Fibroblast of mammary gland (primary cell): ENCODE measurements at regions not wholly inside any gene's neighbourhood (a gene's known extent, or its start where the extent isn't known, plus 50 kb on each side); places are given as distances from the start of the nearest gene placed in this dataset.
"Not testable (repeated sequence)": the region's sequence is repeated elsewhere in the genome, so short reads cannot be mapped to it uniquely, and the experiment has no call there.

ENCODE experiments used
- DNase-seq: peaks from one replicate; pipeline ENCODE4 v3.0.0-alpha.2; 2010; ENCODE audit warnings: low read depth
- H3K4me3 ChIP-seq: 2 replicates; pipeline ENCODE4 v1.5.1; 2011; ENCODE audit warnings: low read depth, mild to moderate bottlenecking, low read length, moderate library complexity; ENCODE audit not compliant: control insufficient read depth
- TF ChIP-seq, protein P1 (sequence below): conservative IDR thresholded peaks from 2 replicates; pipeline ENCODE4 v1.5.1; 2011; ENCODE audit warnings: low read depth, low read length, inconsistent platforms; ENCODE audit not compliant: control insufficient read depth, insufficient read depth

DNA sequence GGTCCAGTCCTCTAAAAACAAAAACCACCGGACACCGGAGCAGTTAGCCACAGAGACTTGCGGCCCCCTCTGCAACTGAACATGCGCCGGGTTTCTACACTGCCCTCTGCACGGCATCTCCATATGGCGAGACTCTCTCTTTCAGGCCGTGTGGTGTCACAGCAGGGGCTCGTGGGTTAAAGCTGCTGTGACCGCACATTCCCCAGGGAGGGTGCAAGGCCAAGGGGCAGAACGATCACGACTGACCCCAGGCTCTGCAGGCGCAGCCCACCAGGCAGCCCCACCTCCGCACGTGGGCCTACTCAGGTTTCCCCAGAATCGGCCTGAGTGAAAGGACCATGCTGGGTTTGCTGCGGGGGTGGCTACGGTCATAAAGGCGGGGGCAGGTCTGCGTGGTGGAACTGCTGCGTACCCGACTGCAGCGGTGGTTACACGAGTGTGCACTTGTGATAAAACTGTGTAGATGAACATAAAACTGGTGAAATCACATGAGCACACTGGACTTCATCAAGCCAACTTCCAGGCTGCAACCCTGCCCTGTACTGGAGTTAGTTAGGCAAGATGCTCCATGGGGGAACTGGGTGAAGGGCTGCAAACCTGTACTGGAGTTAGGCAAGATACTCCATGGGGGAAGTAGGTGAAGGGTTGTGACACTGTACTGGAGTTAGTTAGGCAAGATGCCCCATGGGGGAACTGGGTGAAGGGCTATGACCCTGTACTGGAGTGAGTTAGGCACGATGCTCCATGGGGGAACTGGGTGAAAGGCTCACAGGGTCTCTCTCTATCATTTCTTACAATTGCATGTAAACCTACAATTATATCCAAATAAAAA lies 81.4 kb upstream of the PPP2R2D start:
- TF ChIP-seq, protein P1, sequence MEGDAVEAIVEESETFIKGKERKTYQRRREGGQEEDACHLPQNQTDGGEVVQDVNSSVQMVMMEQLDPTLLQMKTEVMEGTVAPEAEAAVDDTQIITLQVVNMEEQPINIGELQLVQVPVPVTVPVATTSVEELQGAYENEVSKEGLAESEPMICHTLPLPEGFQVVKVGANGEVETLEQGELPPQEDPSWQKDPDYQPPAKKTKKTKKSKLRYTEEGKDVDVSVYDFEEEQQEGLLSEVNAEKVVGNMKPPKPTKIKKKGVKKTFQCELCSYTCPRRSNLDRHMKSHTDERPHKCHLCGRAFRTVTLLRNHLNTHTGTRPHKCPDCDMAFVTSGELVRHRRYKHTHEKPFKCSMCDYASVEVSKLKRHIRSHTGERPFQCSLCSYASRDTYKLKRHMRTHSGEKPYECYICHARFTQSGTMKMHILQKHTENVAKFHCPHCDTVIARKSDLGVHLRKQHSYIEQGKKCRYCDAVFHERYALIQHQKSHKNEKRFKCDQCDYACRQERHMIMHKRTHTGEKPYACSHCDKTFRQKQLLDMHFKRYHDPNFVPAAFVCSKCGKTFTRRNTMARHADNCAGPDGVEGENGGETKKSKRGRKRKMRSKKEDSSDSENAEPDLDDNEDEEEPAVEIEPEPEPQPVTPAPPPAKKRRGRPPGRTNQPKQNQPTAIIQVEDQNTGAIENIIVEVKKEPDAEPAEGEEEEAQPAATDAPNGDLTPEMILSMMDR = no peak
- H3K4me3 ChIP-seq = no peak overlapping the region
- DNase-seq = no peak

DNA sequence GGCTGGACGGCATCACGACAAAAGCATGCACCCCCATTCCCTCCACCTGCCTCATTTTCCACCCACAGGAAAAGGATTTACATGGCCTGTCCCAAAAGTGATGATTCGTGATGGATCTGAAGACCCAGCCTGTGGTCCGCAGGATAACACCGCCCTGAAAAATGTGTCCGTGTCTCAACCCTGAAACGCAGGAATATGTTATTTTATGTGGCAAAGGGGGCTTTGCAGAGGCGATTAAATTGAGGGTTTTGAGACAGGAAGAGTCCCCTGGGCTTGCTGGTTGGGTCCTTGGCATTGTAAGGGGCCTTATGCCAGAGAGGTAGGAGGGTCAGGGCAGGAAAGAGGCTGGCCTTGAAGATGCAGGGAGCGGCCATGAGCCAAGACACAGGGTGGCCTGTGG lies 80.2 kb upstream of the PPP2R2D start:
- TF ChIP-seq, protein P1 = no peak
- no peak for DNase-seq
- no peak overlapping the region for H3K4me3 ChIP-seq

GRCh38 chr10:131821378-131822012 lies 79.3 kb upstream of the PPP2R2D start:
- no peak overlapping the region for H3K4me3 ChIP-seq
- DNase-seq = no peak
- TF ChIP-seq, protein P1 = no peak

GRCh38 chr10:131822013-131822691 lies 78.7 kb upstream of the PPP2R2D start:
- DNase-seq = no peak
- TF ChIP-seq, protein P1 = no peak
- H3K4me3 ChIP-seq = no peak overlapping the region

DNA sequence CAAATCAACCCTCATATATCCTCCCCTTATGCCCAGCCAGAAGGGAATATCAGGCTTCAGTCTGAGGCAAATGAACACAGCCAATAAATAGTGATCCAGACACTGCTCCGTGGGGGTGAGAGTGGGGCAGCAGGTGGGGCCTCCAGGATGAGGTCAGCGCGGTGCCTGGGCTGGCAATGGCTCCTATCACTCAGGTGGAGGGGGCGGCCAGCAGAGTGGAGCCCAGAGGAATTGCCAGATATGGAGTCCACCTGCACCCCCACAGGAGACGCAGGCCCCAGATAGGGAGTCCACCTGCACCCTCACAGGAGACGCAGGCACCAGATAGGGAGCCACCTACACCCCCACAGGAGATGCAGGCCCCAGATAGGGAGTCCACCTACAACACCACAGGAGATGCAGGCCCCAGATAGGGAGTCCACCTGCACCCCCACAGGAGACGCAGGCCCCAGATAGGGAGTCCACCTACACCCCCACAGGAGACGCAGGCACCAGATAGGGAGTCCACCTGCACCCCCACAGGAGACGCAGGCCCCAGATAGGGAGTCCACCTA lies 78.0 kb upstream of the PPP2R2D start:
- no peak overlapping the region for H3K4me3 ChIP-seq
- TF ChIP-seq, protein P1 = no peak
- no peak for DNase-seq

GRCh38 chr10:131823601-131824099 lies 77.2 kb upstream of the PPP2R2D start:
- H3K4me3 ChIP-seq, DNase-seq: not testable (repeated sequence)
